Heart left ventricle (tissue), 16 donors: ENCODE measurements at regions not wholly inside any gene's neighbourhood (a gene's known extent, or its start where the extent isn't known, plus 50 kb on each side); places are given as distances from the start of the nearest gene placed in this dataset.

ENCODE experiments used
- ATAC-seq, 4 donors: fragments of 200-7000 bp; cut with Tn5 transposase; one replicate each; pipeline ENCODE4 v1.9.1; 2020 to 2022; ENCODE audit warnings: moderate library complexity in 4 of 4, mild to moderate bottlenecking in 3 of 4, moderate number of reproducible peaks in 1 of 4
- DNase-seq, 5 donors: peaks; one replicate each; pipeline ENCODE4 v3.0.0-alpha.2; 2020
- H3K27ac ChIP-seq, 12 donors: fragments of 200-600 bp; sonication (generic) in 4 of 12; one replicate each; pipeline versions ENCODE4 v1.5.0 to v1.8.0; 2016 to 2022; ENCODE audit warnings: mild to moderate bottlenecking in 2 of 12
- H3K27me3 ChIP-seq, 9 donors: fragments of 200-600 bp; sonication (generic) in 2 of 9; one replicate each; pipeline versions ENCODE4 v1.5.1 to v1.8.0; 2016 to 2022; ENCODE audit warnings: mild to moderate bottlenecking in 3 of 9
- H3K36me3 ChIP-seq, 9 donors: fragments of 200-600 bp; sonication (generic) in 2 of 9; one replicate each; pipeline versions ENCODE4 v1.5.0 to v1.8.0; 2018 to 2022; ENCODE audit warnings: mild to moderate bottlenecking in 2 of 9
- H3K4me1 ChIP-seq, 12 donors: fragments of 200-600 bp; sonication (generic) in 4 of 12; one replicate each; pipeline versions ENCODE4 v1.5.0 to v1.8.0; 2016 to 2022; ENCODE audit warnings: mild to moderate bottlenecking in 3 of 12
- H3K4me3 ChIP-seq, 12 donors: fragments of 200-600 bp; sonication (generic) in 4 of 12; one replicate each; pipeline versions ENCODE4 v1.5.0 to v1.8.0; 2017 to 2022; ENCODE audit warnings: mild to moderate bottlenecking in 9 of 12, moderate library complexity in 4 of 12
- H3K9me3 ChIP-seq, 12 donors: fragments of 200-600 bp; sonication (generic) in 4 of 12; one replicate each; pipeline versions ENCODE4 v1.5.0 to v1.8.0; 2016 to 2022; ENCODE audit warnings: mild to moderate bottlenecking in 1 of 12
- CTCF ChIP-seq, 12 donors: fragments of 200-600 bp; sonication (generic) in 4 of 12; IDR thresholded peaks; one replicate each; pipeline versions ENCODE4 v1.5.0 to v1.8.0; 2018 to 2022; ENCODE audit warnings: antibody characterized with exemption in 12 of 12, mild to moderate bottlenecking in 5 of 12
- POLR2A ChIP-seq, 2 donors: fragments of 450-650 bp; IDR thresholded peaks; one replicate each; pipeline ENCODE4 v1.6.1; 2017; ENCODE audit warnings: antibody characterized with exemption in 2 of 2, mild to moderate bottlenecking in 2 of 2, moderate library complexity in 2 of 2
- WGBS, 4 donors: extraction: QIAGEN DNeasy Blood & Tissue Kit in 2 of 4; methylation state at CpG; one replicate each; pipeline versions ENCODE4 v1.1.5 to v1.1.7; 2013 to 2018; 5-methylcytosine and 5-hydroxymethylcytosine counted together
- intact Hi-C, 10 donors: fragments of 100-400 bp; cut with DNase I; formaldehyde crosslinking; loops; one replicate each; pipeline versions ENCODE4 v1.11.1 to v1.14.2; 2022
- donor health status: ischemic (EF 13 %, LVEDD 7.1; RV severe dilation, severe dysfunction).
- donor health status: healthy with polysubstance abuse.
- donor health status: DM: no; HTN: yes; CAD: no.
- donor health status: DM: no; HTN: no; CAD: no.
- donor health status: ischemic (EF 25% LVEDD 6.9; RV normal size, moderate dysfunction).
- donor health status: ischemic (EF 25% LVEDD 5.7; RV mildly dilated, moderate dysfunction).
- donor health status: healthy.
- donor health status: DM: yes; HTN: yes; CAD: no.
- donor health status: ischemic (EF 35%, LVEDD 5.7; RV mildly dilated, moderate dysfunction).
- donor health status: nonischemic (EF 11% LVEDD 7.7; RV severe dilation, severe dysfunction).
- donor health status: DM: yes; HTN: yes; CAD: no.
- donor health status: PGD.
- donor health status: ischemic (EF 29% LVEDD 5.4; RV normal size, mild dysfunction).
- donor health status: nonischemic (EF 23%, LVEDD 6.1; RV moderate dilation, normal function).

GRCh38 chr14:98369344-98369743 is 902.7 kb downstream of the BCL11B start:
- Histone ChIP-seq H3K4me1 (no peaks in the 10 kb centered on the region), H3K27me3 (peaks cover 0 to 18% (median 0%) of the 10 kb centered on the region in 9 donors), H3K27ac (no peak overlapping the region), H3K4me3 (no peak overlapping the region), H3K36me3 (no peaks in the 10 kb centered on the region), H3K9me3 (no peaks in the 10 kb centered on the region)
- no peak for ATAC-seq
- DNase-seq = no peak
- intact Hi-C loops = no loop called here
- TF ChIP-seq CTCF (IDR thresholded peaks at IDR 0.05) = no peak
- no peak for TF ChIP-seq POLR2A (IDR thresholded peaks at IDR 0.05)
- 62 to 69% (median 64%) methylated on average over 2 of the region's 2 CpGs for WGBS, 4 donors

GRCh38 chr14:98370352-98370751 is 901.6 kb downstream of the BCL11B start:
- intact Hi-C loops = no loop called here
- Histone ChIP-seq H3K36me3 (no peaks in the 10 kb centered on the region), H3K27me3 (peaks cover 0 to 18% (median 0%) of the 10 kb centered on the region in 9 donors), H3K27ac (no peak overlapping the region), H3K9me3 (no peaks in the 10 kb centered on the region), H3K4me1 (no peaks in the 10 kb centered on the region), H3K4me3 (no peak overlapping the region)
- WGBS, 4 donors = 62 to 72% (median 66%) methylated on average over 6 of the region's 6 CpGs
- TF ChIP-seq CTCF (IDR thresholded peaks at IDR 0.05) (no peak), POLR2A (IDR thresholded peaks at IDR 0.05) (no peak)
- ATAC-seq (no peak), DNase-seq (no peak)

GRCh38 chr14:98371141-98371540 is 900.9 kb downstream of the BCL11B start:
- ATAC-seq = no peak
- H3K4me1 ChIP-seq = no peaks in the 10 kb centered on the region
- 67 to 76% (median 72%) methylated on average over 4 of the region's 4 CpGs for WGBS, 4 donors
- H3K4me3 ChIP-seq = no peak overlapping the region
- TF ChIP-seq POLR2A (IDR thresholded peaks at IDR 0.05) = no peak
- no peak for TF ChIP-seq CTCF (IDR thresholded peaks at IDR 0.05)
- H3K27me3 ChIP-seq = peaks cover 0 to 18% (median 0%) of the 10 kb centered on the region in 9 donors
- H3K27ac ChIP-seq = no peak overlapping the region
- DNase-seq = no peak
- H3K36me3 ChIP-seq = no peaks in the 10 kb centered on the region
- intact Hi-C loops = no loop called here
- no peaks in the 10 kb centered on the region for H3K9me3 ChIP-seq

GRCh38 chr14:98374136-98374535 is 897.9 kb downstream of the BCL11B start:
- Histone ChIP-seq H3K36me3 (no peaks in the 10 kb centered on the region), H3K27me3 (peaks cover 0 to 10% (median 0%) of the 10 kb centered on the region in 9 donors), H3K9me3 (no peaks in the 10 kb centered on the region), H3K4me1 (no peaks in the 10 kb centered on the region), H3K27ac (no peak overlapping the region), H3K4me3 (no peak overlapping the region)
- TF ChIP-seq POLR2A (IDR thresholded peaks at IDR 0.05) (no peak), CTCF (IDR thresholded peaks at IDR 0.05) (no peak)
- DNase-seq (no peak), ATAC-seq (no peak)
- intact Hi-C loops = no loop called here
- WGBS, 4 donors = 66 to 73% (median 71%) methylated on average over 10 of the region's 10 CpGs
